NCI-H146 (cell line): ENCODE measurements at regions not wholly inside any gene's neighbourhood (a gene's known extent, or its start where the extent isn't known, plus 50 kb on each side); places are given as distances from the start of the nearest gene placed in this dataset.
"Not testable (repeated sequence)": the region's sequence is repeated elsewhere in the genome, so short reads cannot be mapped to it uniquely, and the experiment has no call there.

ENCODE experiments used
- DNase-seq: peaks from one replicate; lab custom pipeline; 2025; lab: John Stamatoyannopoulos, UW

- DNase-seq = peak; percentile 21
These were observed 114.0 kb downstream of the C16orf95 start for GRCh38 chr16:87203060-87203656.

- no peak for DNase-seq
These were observed 110.3 kb downstream of the C16orf95 start for GRCh38 chr16:87206646-87207451.

- no peak for DNase-seq
These were observed 109.7 kb downstream of the C16orf95 start for GRCh38 chr16:87207509-87207908.

GRCh38 chr16:87207965-87208364 lies 109.2 kb downstream of the C16orf95 start:
- no peak for DNase-seq

- DNase-seq = not testable (repeated sequence)
These were observed 108.2 kb downstream of the C16orf95 start for GRCh38 chr16:87208968-87209367.

GRCh38 chr16:87209808-87210512 lies 107.2 kb downstream of the C16orf95 start:
- DNase-seq = no peak

- no peak for DNase-seq
These were observed 106.3 kb downstream of the C16orf95 start for GRCh38 chr16:87210894-87211293.

GRCh38 chr16:87212026-87212425 lies 105.2 kb downstream of the C16orf95 start:
- no peak for DNase-seq

- no peak for DNase-seq
These were observed 103.7 kb downstream of the C16orf95 start for GRCh38 chr16:87213536-87213935.

GRCh38 chr16:87216148-87216840 lies 100.9 kb downstream of the C16orf95 start:
- no peak for DNase-seq

- no peak for DNase-seq
These were observed 100.3 kb downstream of the C16orf95 start for GRCh38 chr16:87216841-87217275.

GRCh38 chr16:87217802-87218201 lies 99.4 kb downstream of the C16orf95 start:
- not testable (repeated sequence) for DNase-seq

- DNase-seq = no peak
These were observed 98.7 kb downstream of the C16orf95 start for GRCh38 chr16:87218281-87219055.

GRCh38 chr16:87219287-87219909 lies 97.8 kb downstream of the C16orf95 start:
- DNase-seq = no peak

- no peak for DNase-seq
These were observed 95.6 kb downstream of the C16orf95 start for GRCh38 chr16:87221633-87222032.

- no peak for DNase-seq
These were observed 94.9 kb downstream of the C16orf95 start for GRCh38 chr16:87222335-87222734.

- no peak for DNase-seq
These were observed 93.4 kb downstream of the C16orf95 start for GRCh38 chr16:87223656-87224248.

- DNase-seq = no peak
These were observed 90.3 kb downstream of the C16orf95 start for GRCh38 chr16:87226926-87227295.

GRCh38 chr16:87227296-87227951 lies 89.8 kb downstream of the C16orf95 start:
- no peak for DNase-seq

GRCh38 chr16:87228363-87228762 lies 88.8 kb downstream of the C16orf95 start:
- DNase-seq = no peak
